ENCODE measurements at regions not wholly inside any gene's neighbourhood (a gene's known extent, or its start where the extent isn't known, plus 50 kb on each side); places are given as distances from the start of the nearest gene placed in this dataset.

- no peak overlapping the region for H3K4me3 ChIP-seq (ENCODE audit: low read length)
- no peak for DNase-seq (ENCODE audit: low read depth)
- TF ChIP-seq, protein P1, sequence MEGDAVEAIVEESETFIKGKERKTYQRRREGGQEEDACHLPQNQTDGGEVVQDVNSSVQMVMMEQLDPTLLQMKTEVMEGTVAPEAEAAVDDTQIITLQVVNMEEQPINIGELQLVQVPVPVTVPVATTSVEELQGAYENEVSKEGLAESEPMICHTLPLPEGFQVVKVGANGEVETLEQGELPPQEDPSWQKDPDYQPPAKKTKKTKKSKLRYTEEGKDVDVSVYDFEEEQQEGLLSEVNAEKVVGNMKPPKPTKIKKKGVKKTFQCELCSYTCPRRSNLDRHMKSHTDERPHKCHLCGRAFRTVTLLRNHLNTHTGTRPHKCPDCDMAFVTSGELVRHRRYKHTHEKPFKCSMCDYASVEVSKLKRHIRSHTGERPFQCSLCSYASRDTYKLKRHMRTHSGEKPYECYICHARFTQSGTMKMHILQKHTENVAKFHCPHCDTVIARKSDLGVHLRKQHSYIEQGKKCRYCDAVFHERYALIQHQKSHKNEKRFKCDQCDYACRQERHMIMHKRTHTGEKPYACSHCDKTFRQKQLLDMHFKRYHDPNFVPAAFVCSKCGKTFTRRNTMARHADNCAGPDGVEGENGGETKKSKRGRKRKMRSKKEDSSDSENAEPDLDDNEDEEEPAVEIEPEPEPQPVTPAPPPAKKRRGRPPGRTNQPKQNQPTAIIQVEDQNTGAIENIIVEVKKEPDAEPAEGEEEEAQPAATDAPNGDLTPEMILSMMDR (IDR thresholded peaks at IDR 0.05; ENCODE audit: insufficient read depth, low read depth, low read length, missing control alignments) = no peak
Observed at GRCh38 chrX:118219866-118220265, 103.3 kb upstream of the KLHL13 start.

GRCh38 chrX:118220509-118220908, 103.9 kb upstream of the KLHL13 start:
- DNase-seq (ENCODE audit: low read depth) = peak; percentile 7
- H3K4me3 ChIP-seq (ENCODE audit: low read length) = no peak overlapping the region
- TF ChIP-seq, protein P1 (IDR thresholded peaks at IDR 0.05; ENCODE audit: insufficient read depth, low read depth, low read length, missing control alignments) = no peak

DNA sequence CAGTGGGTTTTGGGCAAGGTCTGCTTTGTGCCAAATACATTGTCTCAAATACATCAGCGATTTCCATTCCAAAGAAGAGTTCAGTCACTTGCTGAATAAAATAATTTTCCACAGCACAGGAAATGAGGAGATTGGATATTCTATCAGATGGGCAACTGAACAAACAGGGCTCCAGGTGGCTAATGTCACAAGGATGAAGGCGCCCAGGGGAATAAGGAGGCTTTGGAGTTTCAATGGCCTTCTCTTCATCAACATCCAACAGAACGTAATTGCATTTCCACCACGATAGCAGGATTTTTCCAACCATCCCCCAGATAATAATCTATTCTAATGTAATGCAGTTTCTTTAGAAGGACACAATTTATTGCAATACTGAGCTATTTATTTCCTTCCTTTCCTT, 104.7 kb upstream of the KLHL13 start:
- no peak overlapping the region for H3K4me3 ChIP-seq (ENCODE audit: low read length)
- DNase-seq (ENCODE audit: low read depth) = no peak
- TF ChIP-seq, protein P1 (IDR thresholded peaks at IDR 0.05; ENCODE audit: insufficient read depth, low read depth, low read length, missing control alignments) = no peak

DNA sequence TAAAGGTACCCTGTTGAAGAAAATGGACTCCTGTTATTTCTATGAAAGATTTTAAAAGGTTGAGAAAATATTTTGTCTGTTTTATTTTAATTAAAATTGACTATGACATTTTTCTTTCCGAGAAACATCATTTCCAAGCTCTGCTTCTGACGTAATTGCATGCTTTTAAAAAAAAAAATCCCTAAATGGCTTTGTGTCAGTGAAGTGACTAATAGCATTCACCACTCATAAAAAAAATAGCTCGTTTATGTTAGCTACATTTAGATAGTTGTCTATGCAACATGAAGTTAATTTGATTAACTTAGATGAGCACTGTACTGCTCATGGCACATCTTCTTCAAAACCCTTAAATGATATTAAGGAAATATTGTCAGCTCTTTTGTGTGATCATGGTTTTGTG, 105.1 kb upstream of the KLHL13 start:
- no peak overlapping the region for H3K4me3 ChIP-seq (ENCODE audit: low read length)
- TF ChIP-seq, protein P1 (IDR thresholded peaks at IDR 0.05; ENCODE audit: insufficient read depth, low read depth, low read length, missing control alignments) = no peak
- no peak for DNase-seq (ENCODE audit: low read depth)

GRCh38 chrX:118222421-118222820, 105.8 kb upstream of the KLHL13 start:
- DNase-seq (ENCODE audit: low read depth) = no peak
- TF ChIP-seq, protein P1 (IDR thresholded peaks at IDR 0.05; ENCODE audit: insufficient read depth, low read depth, low read length, missing control alignments) = no peak

DNA sequence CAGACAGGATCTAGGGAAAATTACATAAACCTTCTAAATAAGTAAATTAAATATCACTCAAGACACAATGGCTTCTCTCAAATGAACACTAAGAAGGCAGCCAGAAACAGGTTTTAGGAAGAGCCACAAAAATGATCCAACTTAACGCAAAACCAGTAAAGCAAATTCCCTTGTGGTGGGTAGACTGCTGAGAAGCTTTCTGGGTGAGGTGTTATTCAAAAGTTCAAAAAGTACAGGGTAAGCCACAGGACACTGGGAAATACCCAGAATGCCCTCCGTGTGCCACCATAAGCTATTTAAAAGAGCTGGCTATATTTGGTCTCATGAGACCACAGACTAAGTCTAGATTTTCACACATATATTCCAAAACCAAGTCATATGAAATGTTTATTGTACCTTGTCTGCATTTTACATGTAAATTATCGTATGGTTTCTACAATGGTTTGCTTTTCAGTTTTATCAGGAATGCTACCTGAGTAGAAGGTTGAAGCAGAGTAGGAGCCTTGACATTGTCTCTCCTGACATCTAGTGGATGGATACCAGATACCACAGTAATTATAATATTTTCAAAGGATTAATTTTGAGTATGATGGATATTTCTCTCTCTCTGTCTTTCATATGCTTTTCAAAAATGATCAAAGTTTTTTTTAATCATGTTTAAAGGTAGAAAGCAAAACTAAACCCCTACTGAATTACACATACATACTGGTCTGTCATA, 109.3 kb upstream of the KLHL13 start:
- H3K4me3 ChIP-seq (ENCODE audit: low read length) = no peak overlapping the region
- TF ChIP-seq, protein P1 (IDR thresholded peaks at IDR 0.05; ENCODE audit: insufficient read depth, low read depth, low read length, missing control alignments) = peak; percentile 53
- peak; percentile 46 for DNase-seq (ENCODE audit: low read depth)

More at GRCh38 chrX:118222421-118222820, 105.8 kb upstream of the KLHL13 start:
- H3K4me3 ChIP-seq (ENCODE audit: low read length) = no peak overlapping the region

- no peak overlapping the region for H3K4me3 ChIP-seq (ENCODE audit: low read length)
- DNase-seq (ENCODE audit: low read depth) = no peak
- TF ChIP-seq, protein P1 (IDR thresholded peaks at IDR 0.05; ENCODE audit: insufficient read depth, low read depth, low read length, missing control alignments) = no peak
Observed at GRCh38 chrX:118228041-118228440, 111.4 kb upstream of the KLHL13 start.
